Central memory CD8-positive, alpha-beta T cell (primary cell): ENCODE measurements at regions not wholly inside any gene's neighbourhood (a gene's known extent, or its start where the extent isn't known, plus 50 kb on each side); places are given as distances from the start of the nearest gene placed in this dataset.

ENCODE experiments used
- ATAC-seq: fragments of 150-1000 bp; cut with Tn5 transposase; replicated peaks from 2 replicates; pipeline ENCODE4 v1.10.0; 2022; ENCODE audit warnings: mild to moderate bottlenecking, moderate FRiP score, moderate number of reproducible peaks; ENCODE audit not compliant: poor library complexity, severe bottlenecking; ENCODE audit errors: extremely low read depth
- DNase-seq, 2 donors: peaks; one replicate each; pipeline ENCODE4 v3.0.0; 2021; ENCODE audit warnings: low spot score in 2 of 2
- H3K27ac Mint-ChIP-seq: one replicate; pipeline ENCODE4 v1.8.0; 2022; ENCODE audit warnings: low read depth, mild to moderate bottlenecking, moderate library complexity, mixed read lengths
- H3K27me3 Mint-ChIP-seq: one replicate; pipeline ENCODE4 v1.8.0; 2022; ENCODE audit warnings: mixed read lengths
- H3K36me3 Mint-ChIP-seq: one replicate; pipeline ENCODE4 v1.8.0; 2022; ENCODE audit warnings: mild to moderate bottlenecking, moderate library complexity, mixed read lengths; ENCODE audit not compliant: insufficient read depth
- H3K4me1 Mint-ChIP-seq: one replicate; pipeline ENCODE4 v1.8.0; 2022; ENCODE audit warnings: mixed read lengths
- H3K4me3 Mint-ChIP-seq: one replicate; pipeline ENCODE4 v1.8.0; 2022; ENCODE audit warnings: mild to moderate bottlenecking, moderate library complexity, mixed read lengths
- H3K9me3 Mint-ChIP-seq: one replicate; pipeline ENCODE4 v1.8.0; 2022; ENCODE audit warnings: mixed read lengths

GRCh38 chr16:9434659-9435058 is 343.2 kb downstream of the HAPSTR1 start:
- Mint-ChIP-seq H3K27ac (no peak overlapping the region), H3K27me3 (peaks cover 10% of the 10 kb centered on the region), H3K4me1 (no peaks in the 10 kb centered on the region), H3K9me3 (peaks cover 9% of the 10 kb centered on the region), H3K36me3 (no peaks in the 10 kb centered on the region), H3K4me3 (no peak overlapping the region)
- ATAC-seq (no peak), DNase-seq (no peak)

GRCh38 chr16:9436175-9436574 is 344.7 kb downstream of the HAPSTR1 start:
- peaks cover 10% of the 10 kb centered on the region for H3K27me3 Mint-ChIP-seq
- DNase-seq (no peak), ATAC-seq (no peak)
- no peak overlapping the region for H3K27ac Mint-ChIP-seq
- no peaks in the 10 kb centered on the region for H3K4me1 Mint-ChIP-seq
- H3K36me3 Mint-ChIP-seq, result no peaks in the 10 kb centered on the region
- H3K9me3 Mint-ChIP-seq, result peaks cover 9% of the 10 kb centered on the region
- no peak overlapping the region for H3K4me3 Mint-ChIP-seq

- Mint-ChIP-seq H3K36me3 (no peaks in the 10 kb centered on the region), H3K9me3 (peaks cover 9% of the 10 kb centered on the region), H3K4me1 (no peaks in the 10 kb centered on the region), H3K27ac (no peak overlapping the region), H3K27me3 (peaks cover 10% of the 10 kb centered on the region), H3K4me3 (no peak overlapping the region)
- ATAC-seq (no peak), DNase-seq (no peak)
These were observed 345.7 kb downstream of the HAPSTR1 start for GRCh38 chr16:9437115-9437514.

GRCh38 chr16:9438991-9439390 is 347.5 kb downstream of the HAPSTR1 start:
- Mint-ChIP-seq H3K9me3 (peaks cover 9% of the 10 kb centered on the region), H3K36me3 (no peaks in the 10 kb centered on the region), H3K4me1 (no peaks in the 10 kb centered on the region), H3K27ac (no peak overlapping the region), H3K4me3 (no peak overlapping the region), H3K27me3 (peaks cover 9% of the 10 kb centered on the region)
- DNase-seq (no peak), ATAC-seq (no peak)

- DNase-seq (no peak), ATAC-seq (no peak)
- Mint-ChIP-seq H3K9me3 (peaks cover 5% of the 10 kb centered on the region), H3K4me1 (no peaks in the 10 kb centered on the region), H3K27me3 (peaks cover 9% of the 10 kb centered on the region), H3K4me3 (no peak overlapping the region), H3K36me3 (no peaks in the 10 kb centered on the region), H3K27ac (no peak overlapping the region)
These were observed 349.6 kb downstream of the HAPSTR1 start for GRCh38 chr16:9441012-9441411.

GRCh38 chr16:9443864-9444263 is 352.4 kb downstream of the HAPSTR1 start:
- H3K4me1 Mint-ChIP-seq, result no peaks in the 10 kb centered on the region
- DNase-seq (no peak), ATAC-seq (no peak)
- no peaks in the 10 kb centered on the region for H3K36me3 Mint-ChIP-seq
- peaks cover 9% of the 10 kb centered on the region for H3K27me3 Mint-ChIP-seq
- peaks cover 10% of the 10 kb centered on the region for H3K9me3 Mint-ChIP-seq
- H3K27ac Mint-ChIP-seq, result no peak overlapping the region
- no peak overlapping the region for H3K4me3 Mint-ChIP-seq

- H3K27ac Mint-ChIP-seq, result no peak overlapping the region
- H3K9me3 Mint-ChIP-seq, result peaks cover 24% of the 10 kb centered on the region
- H3K4me3 Mint-ChIP-seq, result no peak overlapping the region
- no peaks in the 10 kb centered on the region for H3K36me3 Mint-ChIP-seq
- no peak for ATAC-seq
- DNase-seq, result no peak
- peaks cover 9% of the 10 kb centered on the region for H3K27me3 Mint-ChIP-seq
- H3K4me1 Mint-ChIP-seq, result no peaks in the 10 kb centered on the region
These were observed 355.2 kb downstream of the HAPSTR1 start for GRCh38 chr16:9446471-9447194.

- DNase-seq, result no peak
- no peak for ATAC-seq
- no peak overlapping the region for H3K27ac Mint-ChIP-seq
- no peaks in the 10 kb centered on the region for H3K36me3 Mint-ChIP-seq
- no peak overlapping the region for H3K4me3 Mint-ChIP-seq
- H3K9me3 Mint-ChIP-seq, result peaks cover 24% of the 10 kb centered on the region
- H3K27me3 Mint-ChIP-seq, result peaks cover 9% of the 10 kb centered on the region
- H3K4me1 Mint-ChIP-seq, result no peaks in the 10 kb centered on the region
These were observed 355.7 kb downstream of the HAPSTR1 start for GRCh38 chr16:9447195-9447551.

- H3K27me3 Mint-ChIP-seq, result peaks cover 7% of the 10 kb centered on the region
- H3K9me3 Mint-ChIP-seq, result peaks cover 24% of the 10 kb centered on the region
- no peak overlapping the region for H3K4me3 Mint-ChIP-seq
- H3K36me3 Mint-ChIP-seq, result no peaks in the 10 kb centered on the region
- no peaks in the 10 kb centered on the region for H3K4me1 Mint-ChIP-seq
- ATAC-seq, result no peak
- H3K27ac Mint-ChIP-seq, result no peak overlapping the region
- DNase-seq, result no peak
These were observed 356.3 kb downstream of the HAPSTR1 start for GRCh38 chr16:9447699-9448098.

- Mint-ChIP-seq H3K36me3 (peaks cover 3% of the 10 kb centered on the region), H3K9me3 (peaks cover 33% of the 10 kb centered on the region), H3K4me3 (no peak overlapping the region), H3K4me1 (no peaks in the 10 kb centered on the region), H3K27me3 (peaks cover 12% of the 10 kb centered on the region), H3K27ac (no peak overlapping the region)
- ATAC-seq (no peak), DNase-seq (no peak)
These were observed 358.2 kb downstream of the HAPSTR1 start for GRCh38 chr16:9449597-9449996.

- Mint-ChIP-seq H3K4me3 (no peak overlapping the region), H3K36me3 (peaks cover 3% of the 10 kb centered on the region), H3K4me1 (no peaks in the 10 kb centered on the region), H3K27me3 (peaks cover 12% of the 10 kb centered on the region), H3K9me3 (peaks cover 20% of the 10 kb centered on the region), H3K27ac (no peak overlapping the region)
- DNase-seq (no peak), ATAC-seq (no peak)
These were observed 365.8 kb downstream of the HAPSTR1 start for GRCh38 chr16:9457215-9457614.

GRCh38 chr16:9458816-9459215 is 367.4 kb downstream of the HAPSTR1 start:
- Mint-ChIP-seq H3K9me3 (peaks cover 16% of the 10 kb centered on the region), H3K4me1 (no peaks in the 10 kb centered on the region), H3K27me3 (peaks cover 8% of the 10 kb centered on the region), H3K36me3 (peaks cover 3% of the 10 kb centered on the region), H3K4me3 (no peak overlapping the region), H3K27ac (no peak overlapping the region)
- DNase-seq, result no peak
- no peak for ATAC-seq

GRCh38 chr16:9462984-9463383 is 371.5 kb downstream of the HAPSTR1 start:
- H3K4me3 Mint-ChIP-seq, result no peak overlapping the region
- H3K36me3 Mint-ChIP-seq, result no peaks in the 10 kb centered on the region
- ATAC-seq (no peak), DNase-seq (no peak)
- no peak overlapping the region for H3K27ac Mint-ChIP-seq
- no peaks in the 10 kb centered on the region for H3K27me3 Mint-ChIP-seq
- peaks cover 6% of the 10 kb centered on the region for H3K9me3 Mint-ChIP-seq
- H3K4me1 Mint-ChIP-seq, result no peaks in the 10 kb centered on the region
